Vagina (tissue), 2 donors: ENCODE measurements at regions not wholly inside any gene's neighbourhood (a gene's known extent, or its start where the extent isn't known, plus 50 kb on each side); places are given as distances from the start of the nearest gene placed in this dataset.

Source experiments
- CTCF ChIP-seq, 3 experiments: fragments of 450-650 bp in 2 of 3; fragments of 200-600 bp in 1 of 3; sonication (generic) in 1 of 3; IDR thresholded peaks; one replicate each; pipeline ENCODE4 v1.5.1; 2017 to 2019; ENCODE audit warnings: antibody characterized with exemption in 3 of 3, mild to moderate bottlenecking in 2 of 3, moderate library complexity in 2 of 3
- POLR2AphosphoS5 ChIP-seq, 2 donors: sonication (generic); formaldehyde crosslinking; IDR thresholded peaks; one replicate each; pipeline ENCODE4 v1.9.0; 2017; ENCODE audit warnings: antibody characterized with exemption in 2 of 2, mild to moderate bottlenecking in 2 of 2, low read depth in 1 of 2; ENCODE audit not compliant: insufficient read depth in 1 of 2

DNA sequence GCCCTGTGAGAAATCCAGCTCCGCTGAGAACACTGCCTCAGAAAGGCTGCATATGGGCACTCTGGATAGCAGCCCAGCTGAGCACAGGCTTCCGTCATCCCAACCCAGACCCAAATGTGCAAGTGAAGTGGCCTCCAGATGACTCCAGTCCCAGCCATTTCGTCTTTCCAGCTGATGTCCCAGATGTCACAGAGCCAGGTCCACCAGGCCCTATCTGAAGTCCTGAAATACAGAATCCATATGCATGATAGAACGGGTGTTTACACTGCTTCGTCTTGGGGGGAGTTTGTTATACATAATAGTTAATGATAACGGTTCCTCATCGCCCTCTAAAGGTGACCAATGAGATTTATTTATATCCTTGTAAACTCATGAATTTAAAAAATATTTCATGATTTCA, 72.6 kb upstream of the TRIM2 start:
- no peak for TF ChIP-seq CTCF (IDR thresholded peaks at IDR 0.05)
- TF ChIP-seq POLR2AphosphoS5 (IDR thresholded peaks at IDR 0.05; ENCODE audit: insufficient read depth in 1 of 2, low read depth in 1 of 2): no peak
